GM23338 (cell line): ENCODE measurements at regions not wholly inside any gene's neighbourhood (a gene's known extent, or its start where the extent isn't known, plus 50 kb on each side); places are given as distances from the start of the nearest gene placed in this dataset.

ENCODE experiments used
- CREB1 ChIP-seq: fragments of 250-450 bp; sonication (Bioruptor Pico); IDR thresholded peaks from 2 replicates; pipeline ENCODE4 v1.5.0; 2020; ENCODE audit warnings: low read depth, mild to moderate bottlenecking, moderate library complexity
- EZH2 ChIP-seq: fragments of 200-600 bp; sonication (generic); IDR thresholded peaks from one replicate; pipeline ENCODE4 v1.8.0; 2017; ENCODE audit warnings: antibody characterized with exemption, mild to moderate bottlenecking, low read depth; ENCODE audit not compliant: unreplicated experiment
- EZH2phosphoT487 ChIP-seq: fragments of 200-600 bp; sonication (generic); IDR thresholded peaks from one replicate; pipeline ENCODE4 v1.8.1; 2018; ENCODE audit warnings: antibody characterized with exemption; ENCODE audit not compliant: unreplicated experiment
- POLR2AphosphoS5 ChIP-seq: IDR thresholded peaks from 2 replicates; pipeline ENCODE4 v1.6.1; 2016; ENCODE audit warnings: antibody characterized with exemption, low read depth
- TF ChIP-seq, protein P1 (sequence below), 2 experiments: fragments of 200-600 bp in 1 of 2; sonication (generic) in 1 of 2; conservative IDR thresholded peaks; 2 replicates each; pipeline versions ENCODE4 v1.5.1 to v1.6.1; 2016 to 2017; ENCODE audit warnings: antibody characterized with exemption in 2 of 2, low read depth in 2 of 2, mild to moderate bottlenecking in 2 of 2, moderate library complexity in 1 of 2

DNA sequence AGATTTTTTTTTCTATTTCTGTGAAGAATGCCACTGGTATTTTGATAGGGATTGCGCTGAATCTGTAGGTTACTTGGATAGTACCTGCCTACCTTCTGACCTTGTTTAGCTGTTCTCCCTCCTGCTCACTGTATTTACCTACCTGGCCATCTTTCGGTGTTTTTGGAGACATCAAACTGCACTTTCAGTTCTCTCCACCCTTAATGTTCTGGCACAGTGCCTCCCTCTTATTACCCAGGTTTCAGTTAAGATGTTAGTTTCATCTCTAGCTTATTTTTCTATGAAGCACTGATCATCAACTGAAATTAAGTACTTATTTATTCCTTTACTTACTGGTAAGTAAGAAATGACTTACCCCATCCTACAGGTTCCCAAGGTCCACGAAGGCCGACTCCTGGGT is 74.4 kb upstream of the KLHL25 start:
- no peak for TF ChIP-seq POLR2AphosphoS5
- no peak for TF ChIP-seq EZH2phosphoT487
- TF ChIP-seq, protein P1, sequence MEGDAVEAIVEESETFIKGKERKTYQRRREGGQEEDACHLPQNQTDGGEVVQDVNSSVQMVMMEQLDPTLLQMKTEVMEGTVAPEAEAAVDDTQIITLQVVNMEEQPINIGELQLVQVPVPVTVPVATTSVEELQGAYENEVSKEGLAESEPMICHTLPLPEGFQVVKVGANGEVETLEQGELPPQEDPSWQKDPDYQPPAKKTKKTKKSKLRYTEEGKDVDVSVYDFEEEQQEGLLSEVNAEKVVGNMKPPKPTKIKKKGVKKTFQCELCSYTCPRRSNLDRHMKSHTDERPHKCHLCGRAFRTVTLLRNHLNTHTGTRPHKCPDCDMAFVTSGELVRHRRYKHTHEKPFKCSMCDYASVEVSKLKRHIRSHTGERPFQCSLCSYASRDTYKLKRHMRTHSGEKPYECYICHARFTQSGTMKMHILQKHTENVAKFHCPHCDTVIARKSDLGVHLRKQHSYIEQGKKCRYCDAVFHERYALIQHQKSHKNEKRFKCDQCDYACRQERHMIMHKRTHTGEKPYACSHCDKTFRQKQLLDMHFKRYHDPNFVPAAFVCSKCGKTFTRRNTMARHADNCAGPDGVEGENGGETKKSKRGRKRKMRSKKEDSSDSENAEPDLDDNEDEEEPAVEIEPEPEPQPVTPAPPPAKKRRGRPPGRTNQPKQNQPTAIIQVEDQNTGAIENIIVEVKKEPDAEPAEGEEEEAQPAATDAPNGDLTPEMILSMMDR (conservative IDR thresholded peaks at IDR 0.05; ENCODE audit: low read depth in 2 of 2) = no peak
- TF ChIP-seq CREB1 (CRISPR knock-in tag) = no peak
- no peak for TF ChIP-seq EZH2
